Globus pallidus (tissue), 1 donor: ENCODE measurements at regions not wholly inside any gene's neighbourhood (a gene's known extent, or its start where the extent isn't known, plus 50 kb on each side); places are given as distances from the start of the nearest gene placed in this dataset.
A peak's percentile ranks its signal among the peaks of the same experiment; 100 is the strongest.
"Not testable (repeated sequence)": the region's sequence is repeated elsewhere in the genome, so short reads cannot be mapped to it uniquely, and the experiment has no call there.

ENCODE experiments used
- DNase-seq: peaks from one replicate; pipeline ENCODE4 v3.0.0-alpha.2; 2015; ENCODE audit warnings: low spot score

DNA sequence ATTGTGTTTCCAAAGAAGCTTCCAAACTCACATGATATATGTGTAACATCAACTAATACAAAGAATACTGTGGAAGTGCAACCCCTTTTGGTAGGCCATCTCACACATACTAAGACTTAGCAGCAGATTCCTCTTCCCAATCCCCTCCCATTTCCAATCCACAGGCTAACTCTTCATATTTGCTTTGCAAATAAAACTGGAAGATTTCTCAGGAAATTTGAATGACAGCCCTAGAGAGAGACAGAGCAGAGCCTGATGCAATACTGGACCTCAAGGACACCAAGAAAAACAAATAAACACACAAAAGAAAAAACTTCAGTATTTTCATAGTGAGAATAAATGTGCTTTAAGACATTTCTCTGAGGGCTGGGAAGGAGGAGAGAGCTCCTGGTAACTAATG, 190.2 kb upstream of the BRINP3 start:
- DNase-seq = no peak

DNA sequence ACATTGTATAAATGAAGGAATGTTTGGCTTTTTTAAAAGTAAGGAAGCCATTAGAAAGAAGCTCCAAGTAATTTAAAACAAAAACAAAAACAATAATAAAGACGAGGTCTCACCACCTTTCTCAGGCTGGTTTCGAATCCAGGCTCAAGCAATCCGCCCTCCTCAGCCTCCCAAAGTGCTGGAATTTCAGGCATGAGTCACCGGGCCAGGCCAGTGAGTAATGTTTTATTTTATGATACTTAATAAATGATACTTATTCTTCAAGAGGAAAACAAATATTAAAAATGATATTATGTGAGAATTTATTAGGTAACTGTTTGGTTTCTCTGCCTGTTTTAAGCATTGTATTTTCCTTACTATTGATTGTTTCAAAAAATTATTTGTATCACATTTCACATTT, 201.4 kb upstream of the BRINP3 start:
- DNase-seq = no peak

DNA sequence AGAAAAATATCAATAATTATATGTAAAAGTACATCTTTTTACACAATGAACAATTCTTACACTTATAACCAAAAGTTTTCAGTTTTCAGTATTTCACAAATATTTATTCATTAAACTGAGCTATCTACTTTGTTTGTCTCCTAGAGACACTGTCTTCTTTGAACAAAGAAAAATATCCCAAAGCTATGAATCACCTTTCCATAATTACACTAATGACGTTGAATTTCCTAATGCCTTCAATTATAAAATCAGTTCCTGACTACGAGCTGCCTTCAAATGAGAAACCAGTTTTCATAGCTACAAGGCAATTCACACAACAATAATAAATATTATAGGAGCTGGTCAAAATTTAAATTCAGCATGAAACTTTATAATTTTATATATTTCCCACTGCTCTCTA, 201.8 kb upstream of the BRINP3 start:
- DNase-seq = no peak

DNA sequence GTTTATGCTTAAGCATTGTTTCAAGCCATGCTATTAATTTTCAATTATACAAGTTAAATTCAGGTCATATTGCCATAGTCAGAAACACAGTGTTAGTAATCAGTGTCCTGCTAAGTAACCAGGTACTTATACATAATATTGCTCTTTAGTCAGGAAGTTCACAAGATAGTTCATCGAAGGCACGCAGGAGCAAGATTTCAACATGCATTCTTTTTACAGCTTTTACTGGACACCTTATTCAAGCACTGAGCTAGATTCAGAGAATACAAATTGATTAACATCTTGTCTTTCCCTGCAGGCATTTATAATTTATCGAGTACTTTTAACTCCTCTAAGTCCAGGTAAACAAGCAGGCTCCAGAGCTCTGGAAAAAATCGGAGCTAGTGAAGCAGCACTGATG, 202.3 kb upstream of the BRINP3 start:
- DNase-seq = no peak

DNA sequence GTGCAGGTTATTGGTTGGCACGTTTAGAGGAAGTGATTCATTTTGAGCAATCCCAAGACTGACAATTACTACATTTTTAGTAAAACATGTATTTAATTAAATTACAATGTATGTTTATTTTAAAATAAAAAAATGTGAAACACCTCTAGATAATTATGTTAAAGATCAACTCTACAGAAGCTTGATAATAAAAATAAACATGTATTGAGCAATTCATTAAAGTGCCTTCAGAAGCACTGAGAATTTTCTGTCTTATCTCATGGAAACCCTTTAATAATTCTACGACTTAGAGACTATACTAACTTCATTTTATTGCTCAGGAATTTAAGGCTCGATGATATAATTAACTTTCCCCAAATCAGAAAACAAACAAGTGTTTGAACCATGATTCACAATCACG, 208.0 kb upstream of the BRINP3 start:
- DNase-seq = no peak

DNA sequence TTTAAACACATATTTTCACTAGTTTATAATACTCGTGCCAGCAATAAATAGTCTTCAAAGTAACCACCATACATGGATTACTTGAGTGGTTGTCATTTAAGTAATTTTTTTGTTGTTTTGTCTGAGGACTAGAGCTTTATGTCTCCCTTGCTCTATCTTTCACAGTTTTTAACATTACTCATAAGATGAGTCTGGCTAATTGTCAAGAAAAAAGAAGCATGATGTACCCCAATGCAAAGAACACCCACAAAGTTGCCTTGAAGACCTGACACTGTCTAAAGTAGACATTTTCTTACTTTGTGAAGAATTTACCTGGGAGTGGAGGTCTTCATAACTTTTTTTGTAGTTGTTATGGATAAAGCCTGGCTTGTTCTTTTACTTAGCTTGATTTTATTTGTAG, 210.4 kb upstream of the BRINP3 start:
- DNase-seq = no peak

DNA sequence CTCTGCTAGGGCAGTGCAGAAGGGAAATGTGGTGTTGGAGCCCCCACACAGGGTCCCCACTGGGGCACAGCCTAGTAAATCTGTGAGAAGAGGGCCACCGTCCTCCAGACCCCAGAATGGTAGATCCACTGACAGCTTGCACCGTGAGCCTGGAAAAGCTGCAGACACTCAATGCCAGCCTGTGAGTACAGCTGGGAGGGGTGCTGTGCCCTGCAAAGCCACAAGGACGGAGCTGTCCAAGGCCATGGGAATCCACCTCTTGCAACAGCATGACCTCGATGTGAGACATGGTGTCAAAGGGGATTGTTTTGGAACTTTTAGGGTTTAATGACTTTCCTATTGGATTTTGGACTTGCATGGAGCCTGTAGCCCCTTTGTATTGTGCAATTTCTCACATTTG, 220.8 kb upstream of the BRINP3 start:
- DNase-seq = not testable (repeated sequence)

DNA sequence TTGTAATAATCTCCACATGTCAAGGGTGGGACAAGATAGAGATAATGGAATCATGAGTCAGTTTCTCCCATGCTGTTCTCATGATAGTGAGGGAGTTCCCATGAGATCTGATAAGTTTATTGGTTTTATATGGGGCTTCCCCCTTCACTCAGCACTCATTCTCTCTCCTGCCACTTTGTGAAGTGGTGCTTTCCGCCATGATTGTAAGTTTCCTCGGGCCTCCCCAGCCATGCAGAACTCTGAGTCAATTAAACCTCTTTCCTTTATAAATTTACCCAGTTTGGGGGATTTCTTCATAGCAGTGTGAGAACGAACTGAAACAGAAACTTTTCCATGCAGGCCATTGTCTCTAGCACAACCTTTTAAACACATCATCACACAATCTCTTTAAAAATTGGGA, 221.5 kb upstream of the BRINP3 start:
- no peak for DNase-seq

DNA sequence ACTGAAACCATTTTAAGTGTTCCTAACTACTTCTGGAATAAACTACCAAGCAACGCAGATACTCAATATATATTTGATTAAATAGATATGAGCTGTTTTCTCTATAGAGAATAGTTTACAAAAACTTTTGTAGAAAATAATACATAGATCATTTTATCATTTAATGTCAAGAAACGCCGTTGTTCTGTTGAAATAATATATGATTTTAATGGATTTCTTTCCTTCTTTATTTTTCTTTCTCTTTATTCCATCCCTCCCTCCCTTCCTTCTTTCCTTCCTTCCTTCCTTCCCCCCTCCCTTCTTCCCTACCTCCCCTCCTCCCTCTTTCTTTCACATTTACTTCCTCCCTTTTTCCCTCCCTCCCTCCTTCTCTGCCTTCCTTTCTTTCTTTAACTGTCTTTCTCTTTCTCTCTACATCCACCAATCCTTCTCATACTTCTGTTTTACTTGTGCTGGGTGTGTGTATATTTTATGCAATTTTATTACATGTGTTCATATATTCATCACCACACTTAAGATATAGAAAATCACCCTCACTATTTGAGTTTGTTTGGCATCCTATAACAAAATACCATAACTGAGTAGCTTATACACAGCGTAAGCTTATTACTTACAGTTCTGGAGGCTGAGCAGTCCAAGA, 230.9 kb upstream of the BRINP3 start:
- DNase-seq = no peak

DNA sequence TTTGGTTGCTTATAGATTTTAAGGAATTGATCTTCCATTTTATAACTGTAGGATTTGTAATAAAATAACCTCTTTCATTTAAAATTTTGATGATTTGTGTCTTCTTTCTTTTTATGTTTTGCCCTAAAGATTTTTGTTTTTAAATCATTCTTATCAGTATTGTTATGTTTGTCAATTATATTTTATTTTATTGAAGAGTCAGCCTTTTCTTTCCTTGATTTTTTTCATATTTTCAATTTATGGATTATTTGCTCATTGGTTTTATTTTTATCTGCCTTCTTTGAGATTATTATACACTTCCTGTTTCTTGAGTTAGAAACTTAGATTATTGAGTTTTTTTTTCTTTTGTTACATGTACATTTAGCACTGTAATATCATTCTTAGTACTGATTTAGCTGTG, 233.4 kb upstream of the BRINP3 start:
- DNase-seq = no peak

DNA sequence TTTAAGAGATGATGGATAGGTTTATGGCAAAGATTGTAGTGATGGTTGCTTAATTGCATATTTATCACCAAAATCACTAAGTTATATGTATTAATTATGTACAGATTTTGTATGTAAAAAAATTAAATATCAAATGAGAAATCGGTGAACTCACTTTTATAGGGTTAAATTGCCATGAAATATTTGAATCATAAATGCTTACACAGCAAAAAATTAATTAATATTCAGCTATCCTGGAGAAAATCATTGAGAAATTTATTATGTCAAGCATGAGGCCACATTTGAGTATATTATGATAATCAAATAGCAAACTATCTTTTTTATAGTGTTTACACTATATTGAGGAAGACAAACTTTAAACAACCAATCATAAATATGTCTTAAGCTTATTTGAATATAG, 239.4 kb upstream of the BRINP3 start:
- DNase-seq = no peak

DNA sequence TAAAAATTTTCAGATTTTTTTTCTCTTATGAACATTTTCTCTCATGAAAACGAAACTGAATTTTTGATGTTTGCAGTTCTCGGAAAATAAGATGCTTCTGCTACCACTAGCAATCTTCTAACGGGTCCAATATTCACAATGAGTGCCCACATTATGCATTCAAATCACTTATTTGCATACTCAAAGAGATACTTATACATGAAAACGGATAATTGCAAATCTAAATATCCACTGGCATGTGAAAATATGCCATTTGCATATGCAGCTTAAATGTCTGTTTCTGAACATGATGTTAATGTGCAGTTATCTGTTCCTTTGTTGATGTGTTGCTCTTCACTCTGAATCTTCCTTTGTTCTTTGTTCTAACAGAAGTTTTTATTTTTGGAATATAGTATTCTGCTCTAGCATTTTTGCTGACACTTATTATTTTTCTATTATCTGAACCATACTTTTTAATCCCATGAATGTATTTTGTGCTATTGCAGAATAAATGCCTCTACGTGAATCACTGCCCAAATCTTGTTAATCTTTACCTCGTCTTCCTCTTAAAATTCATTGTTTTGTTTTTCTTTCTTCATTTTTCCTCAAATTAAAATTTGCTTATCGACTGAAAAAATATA, 259.4 kb upstream of the BRINP3 start:
- no peak for DNase-seq

DNA sequence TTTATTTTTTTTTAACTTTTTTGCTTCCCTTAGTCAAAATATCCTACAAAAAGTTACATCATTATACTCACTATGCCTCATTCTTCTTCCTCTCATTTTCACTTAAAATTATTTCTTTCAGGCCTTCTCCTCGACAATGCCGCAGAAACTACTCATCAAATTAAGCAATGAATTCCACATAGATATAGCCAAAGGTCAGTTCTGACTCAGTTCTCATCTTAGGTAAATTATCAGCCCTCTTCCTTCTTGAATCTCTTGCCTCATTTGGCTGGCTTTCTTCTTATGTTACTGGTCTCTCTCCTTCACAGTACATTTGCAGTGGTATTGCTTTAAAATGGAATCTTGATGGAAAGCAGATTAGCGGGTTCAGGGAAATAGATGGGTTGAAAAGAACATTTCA, 260.7 kb upstream of the BRINP3 start:
- no peak for DNase-seq

DNA sequence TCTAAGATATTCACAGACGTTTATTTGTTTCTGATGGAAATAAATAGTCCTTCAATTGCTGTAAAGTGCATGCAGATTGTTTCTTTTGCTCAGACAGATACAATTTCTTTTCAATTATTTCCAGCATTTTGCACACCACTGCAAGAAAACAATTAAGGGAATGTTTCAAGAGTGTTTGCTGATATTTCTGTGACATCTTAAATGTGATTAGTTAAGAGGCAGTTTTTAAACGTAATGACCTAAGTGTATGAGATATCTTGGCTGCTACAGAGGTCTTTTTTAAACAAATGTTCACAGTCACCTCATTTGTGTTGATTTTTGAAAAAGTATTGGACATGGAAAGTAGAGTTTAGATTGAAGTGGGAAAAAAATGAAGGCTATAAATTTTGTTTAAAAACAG, 262.3 kb upstream of the BRINP3 start:
- DNase-seq = no peak

DNA sequence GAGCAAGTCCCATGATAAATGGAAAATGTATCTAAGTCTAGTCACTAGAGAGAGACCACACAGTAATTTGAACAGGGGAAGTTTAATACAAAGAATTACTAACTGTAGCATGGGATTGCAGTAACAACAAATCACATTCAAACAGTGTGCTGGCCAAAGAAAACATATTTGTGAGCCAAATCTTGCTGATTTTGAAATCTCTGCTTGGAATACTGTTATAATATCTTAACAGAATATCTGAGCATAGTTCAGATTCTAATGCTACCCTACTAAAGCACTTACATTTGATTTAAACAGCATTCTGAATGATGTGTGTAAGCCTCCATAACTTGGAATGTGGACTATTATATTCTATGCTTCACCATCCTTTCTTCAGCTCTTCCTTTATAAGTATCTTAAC, 270.0 kb upstream of the BRINP3 start:
- no peak for DNase-seq

DNA sequence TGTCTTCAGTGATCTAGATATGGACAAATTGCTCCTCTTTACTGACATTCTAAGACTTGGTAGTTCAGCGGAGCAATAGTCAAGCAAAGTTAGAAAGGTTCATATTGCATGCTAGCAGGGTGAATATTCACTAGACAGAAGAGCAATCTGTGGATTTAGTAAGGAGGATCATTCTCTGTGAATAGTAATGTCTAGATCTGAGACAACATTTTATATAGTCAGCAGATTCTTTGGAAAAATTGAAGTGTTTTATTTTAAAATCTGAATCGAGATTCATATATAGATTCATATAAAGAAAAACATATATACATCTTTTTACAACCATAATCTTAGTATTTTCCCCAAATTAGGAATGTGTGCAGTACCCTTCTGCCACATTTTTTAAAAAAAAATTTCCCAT, 274.5 kb upstream of the BRINP3 start:
- DNase-seq = no peak

DNA sequence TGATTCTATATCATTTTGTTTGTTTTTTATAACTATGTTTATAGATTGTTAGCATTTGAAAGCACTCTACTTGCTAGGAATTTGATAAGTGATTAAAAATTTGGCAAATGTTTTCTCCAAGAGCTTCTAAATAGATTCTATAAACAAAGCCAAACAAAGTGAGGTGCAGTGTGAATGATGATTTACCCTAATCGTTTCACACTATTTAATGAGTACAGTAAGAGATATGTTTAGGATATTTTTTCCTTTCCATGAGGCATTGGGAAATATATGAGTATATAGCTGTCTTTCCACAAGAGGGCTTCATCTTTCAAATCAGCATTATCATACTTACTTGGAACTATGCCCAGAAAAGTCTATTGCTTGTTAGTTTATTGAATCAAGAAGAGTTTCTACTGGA, 277.0 kb upstream of the BRINP3 start:
- DNase-seq = no peak

DNA sequence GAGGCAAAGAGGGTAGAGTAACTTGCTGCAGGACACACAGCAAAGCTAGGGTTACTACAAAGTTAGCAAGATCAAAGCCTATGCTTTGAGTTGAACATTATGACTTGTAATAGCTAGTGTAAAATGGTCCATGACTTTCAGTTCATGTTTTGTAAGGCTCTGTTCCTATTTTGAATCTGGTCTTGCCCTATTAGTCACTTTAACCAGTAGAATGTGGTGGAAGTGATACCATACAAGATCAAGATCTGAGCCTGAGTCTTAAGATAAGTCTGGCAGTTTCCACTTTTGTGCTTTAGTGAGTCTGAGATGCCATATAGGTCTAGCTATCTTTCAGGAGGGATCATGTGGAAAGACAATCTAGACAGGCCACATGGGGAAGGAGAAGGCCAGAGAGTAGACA, 282.1 kb upstream of the BRINP3 start:
- peak; percentile 5 for DNase-seq

DNA sequence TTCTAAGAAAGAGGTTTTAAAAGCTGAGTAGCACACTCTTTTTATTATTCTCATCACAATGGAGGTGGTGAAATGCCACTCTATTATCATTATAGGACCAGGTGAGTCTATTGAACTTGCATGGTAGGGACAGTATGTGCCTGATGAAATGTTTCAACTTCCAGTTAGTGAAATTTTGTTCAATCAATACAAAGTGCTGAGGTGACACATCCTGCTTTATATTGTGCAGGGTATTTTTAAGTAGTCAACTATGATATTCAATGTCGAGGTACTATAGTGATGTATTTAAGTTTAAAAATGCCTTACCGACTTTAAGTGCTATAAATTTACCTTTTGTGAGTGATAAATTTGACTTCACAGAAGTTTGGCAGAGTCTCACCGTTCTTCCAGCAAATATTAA, 284.7 kb upstream of the BRINP3 start:
- no peak for DNase-seq

DNA sequence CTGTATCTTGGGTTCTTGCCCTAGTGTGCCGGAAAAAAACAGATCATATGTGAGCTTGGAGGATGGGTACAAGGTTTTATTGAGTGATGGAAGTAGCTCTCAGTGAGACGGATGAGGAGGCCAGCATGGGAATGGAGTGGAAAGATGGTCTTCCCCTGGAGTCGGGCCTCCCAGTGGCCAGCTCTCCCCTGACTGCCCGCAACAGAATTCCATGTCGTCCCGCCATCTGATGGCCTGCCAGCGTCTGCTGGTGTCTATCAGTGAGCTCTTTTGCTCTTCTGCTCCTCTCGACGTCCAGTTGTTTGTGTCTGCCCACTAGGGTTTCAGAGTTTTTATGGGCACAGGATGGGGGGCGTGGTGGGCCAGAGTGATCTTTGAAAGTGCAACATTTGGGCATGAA, 315.2 kb upstream of the BRINP3 start:
- no peak for DNase-seq

DNA sequence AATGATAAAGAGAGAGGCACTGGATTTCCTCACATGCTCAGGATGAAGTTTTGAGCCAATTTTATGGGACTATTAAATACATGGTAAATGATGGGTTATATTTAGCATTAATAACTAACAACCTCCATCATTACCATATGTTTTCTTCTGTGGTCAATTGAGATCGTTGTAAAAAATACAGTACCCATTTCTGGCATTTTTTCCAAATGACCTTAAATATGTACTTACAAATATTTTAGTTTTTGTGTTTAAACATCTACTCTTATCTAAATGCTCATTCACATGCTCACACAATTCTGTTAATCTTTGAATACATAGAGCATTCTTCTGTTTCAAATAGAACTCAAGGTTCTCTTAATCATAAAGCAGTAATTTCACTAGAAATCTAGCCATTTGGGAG, 330.0 kb upstream of the BRINP3 start:
- no peak for DNase-seq

DNA sequence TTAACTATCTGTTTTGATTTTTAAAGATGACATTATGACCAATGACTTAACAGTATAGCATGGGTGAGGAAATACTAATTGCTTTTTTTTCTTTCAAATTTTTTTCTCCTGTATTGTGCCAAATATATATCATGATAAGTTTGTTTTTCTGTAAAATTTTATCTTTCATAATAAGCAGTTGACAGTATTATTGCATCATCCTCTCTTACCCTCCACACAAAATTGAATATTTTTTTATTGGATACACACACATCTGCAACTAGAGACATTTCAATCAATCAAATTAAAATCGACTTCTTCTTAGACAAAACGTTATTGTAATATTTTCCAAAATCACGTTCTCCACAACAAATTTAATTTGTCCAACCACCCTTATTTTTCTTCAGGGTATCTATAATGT, 330.4 kb upstream of the BRINP3 start:
- DNase-seq = no peak

DNA sequence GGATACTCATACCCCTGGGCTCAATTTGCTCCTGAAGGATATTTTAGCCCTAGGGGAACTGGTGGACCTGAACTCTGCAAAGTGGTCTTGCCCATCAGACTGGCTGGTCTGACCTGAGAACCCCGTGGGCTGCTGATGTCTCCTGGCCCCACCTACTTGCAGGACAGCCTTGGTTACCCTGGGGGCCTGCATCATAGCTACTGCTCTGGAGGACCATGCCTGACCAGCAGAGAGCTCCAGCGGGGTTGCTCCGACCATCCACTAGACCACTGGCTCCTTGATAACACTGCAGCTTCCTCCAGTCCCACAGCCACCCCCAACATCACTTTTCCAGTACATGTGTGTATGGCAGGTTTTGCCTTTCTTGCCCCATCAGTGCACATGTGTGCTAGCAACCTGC, 331.6 kb upstream of the BRINP3 start:
- no peak for DNase-seq

DNA sequence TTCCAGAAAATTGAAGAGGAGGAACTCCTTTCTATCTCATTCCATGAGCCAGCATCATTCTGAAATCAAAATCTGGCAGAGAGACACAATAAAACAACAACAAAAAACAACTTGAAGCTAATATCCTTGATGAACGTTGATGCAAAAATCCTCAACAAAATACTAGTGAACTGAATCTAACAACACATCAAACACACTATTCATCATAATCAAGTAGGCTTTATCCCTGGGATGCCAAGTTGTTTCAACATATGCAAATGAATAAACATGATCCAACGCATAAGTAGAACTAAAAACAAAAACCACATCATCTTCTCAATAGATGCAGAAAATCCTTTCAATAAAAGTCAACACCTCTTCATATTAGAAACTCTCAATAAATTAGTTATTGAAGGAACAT, 335.3 kb upstream of the BRINP3 start:
- no peak for DNase-seq

DNA sequence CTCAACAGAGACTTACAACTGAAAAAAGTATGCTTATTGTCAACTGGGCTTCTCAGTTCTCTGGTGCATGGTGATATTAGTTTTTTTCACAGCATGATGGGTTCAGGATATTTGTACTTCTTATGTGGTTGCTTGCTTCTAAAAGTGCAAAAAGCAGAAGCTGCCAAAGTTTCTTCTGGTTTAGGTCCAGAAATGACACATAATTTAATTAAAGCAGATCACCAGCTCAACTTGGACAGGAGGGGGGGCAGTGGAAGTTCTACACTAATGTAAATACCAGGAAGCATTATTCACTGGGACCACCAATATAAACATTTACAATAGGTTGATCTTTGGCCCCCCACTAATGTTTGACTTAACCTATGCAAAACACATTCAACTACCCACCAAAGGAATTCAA, 354.8 kb upstream of the BRINP3 start:
- no peak for DNase-seq
